IMR-90 (cell line): ENCODE measurements at regions not wholly inside any gene's neighbourhood (a gene's known extent, or its start where the extent isn't known, plus 50 kb on each side); places are given as distances from the start of the nearest gene placed in this dataset.

Source experiments
- ATAC-seq: fragments of 200-7000 bp; cut with Tn5 transposase; 2 replicates; pipeline ENCODE4 v1.9.1; 2020; ENCODE audit warnings: low read depth, mild to moderate bottlenecking, moderate library complexity
- BruUV-seq: library from RNA; stranded (reverse); fragments of 400-500 nt; replicated peaks from 2 replicates; lab custom pipeline; 2021; lab: Mats Ljungman, UMichigan
- CTCF ChIA-PET: fragments of 300-600 bp; formaldehyde crosslinking; extraction: SDS; loops from one replicate; lab custom pipeline; 2021; ENCODE audit warnings: antibody characterized with exemption; lab: Yijun Ruan, JAX
- POLR2A ChIA-PET: fragments of 300-600 bp; sonication (Branson Sonifier 250); formaldehyde crosslinking; loops from one replicate; lab custom pipeline; 2022; ENCODE audit warnings: antibody characterized with exemption; ENCODE audit not compliant: unreplicated experiment; lab: Charles Lee
- DNase-seq: peaks from one replicate; pipeline ENCODE4 v3.0.0; 2013
- H2AFZ ChIP-seq: replicated peaks from 2 replicates; pipeline ENCODE3; 2013; ENCODE audit warnings: low read length, mild to moderate bottlenecking; ENCODE audit not compliant: poor library complexity
- H2AK5ac ChIP-seq: 2 replicates; pipeline ENCODE4 v1.6.1; 2013; ENCODE audit warnings: low read depth, low read length, inconsistent platforms
- H2AK9ac ChIP-seq: replicated peaks from 2 replicates; pipeline ENCODE3; 2013; ENCODE audit warnings: mild to moderate bottlenecking, low read depth, low read length, moderate library complexity; ENCODE audit not compliant: poor library complexity
- H2BK120ac ChIP-seq: 2 replicates; pipeline ENCODE4 v1.6.1; 2013; ENCODE audit warnings: low read depth, low read length, inconsistent platforms
- H2BK15ac ChIP-seq: 3 replicates; pipeline ENCODE4 v1.6.1; 2013; ENCODE audit warnings: low read depth, low read length, inconsistent platforms
- H2BK20ac ChIP-seq: 2 replicates; pipeline ENCODE4 v1.6.1; 2013; ENCODE audit warnings: low read depth, mild to moderate bottlenecking, inconsistent platforms, low read length, moderate library complexity
- H2BK5ac ChIP-seq: 2 replicates; pipeline ENCODE4 v1.6.1; 2013; ENCODE audit warnings: mild to moderate bottlenecking, low read depth, low read length, inconsistent platforms; ENCODE audit not compliant: poor library complexity, severe bottlenecking
- H3K14ac ChIP-seq: replicated peaks from 2 replicates; pipeline ENCODE4 v1.6.1; 2013; ENCODE audit warnings: low read depth, low read length, inconsistent platforms
- H3K18ac ChIP-seq: 2 replicates; pipeline ENCODE4 v1.6.1; 2013; ENCODE audit warnings: low read depth, low read length, control low read depth
- H3K23ac ChIP-seq: 2 replicates; pipeline ENCODE4 v1.6.1; 2013; ENCODE audit warnings: low read depth, low read length, inconsistent platforms
- H3K27ac ChIP-seq: 2 replicates; pipeline ENCODE4 v1.5.1; 2013; ENCODE audit warnings: mild to moderate bottlenecking, control low read depth, low read length; ENCODE audit not compliant: insufficient read depth
- H3K27me3 ChIP-seq: 2 replicates; pipeline ENCODE4 v1.6.1; 2013; ENCODE audit warnings: low read length; ENCODE audit not compliant: control insufficient read depth, insufficient read depth
- H3K36me3 ChIP-seq: 2 replicates; pipeline ENCODE4 v1.6.1; 2013; ENCODE audit warnings: low read length, mixed read lengths; ENCODE audit not compliant: control insufficient read depth, insufficient read depth
- H3K4ac ChIP-seq: 2 replicates; pipeline ENCODE4 v1.6.1; 2013; ENCODE audit warnings: low read depth, low read length, inconsistent platforms
- H3K4me1 ChIP-seq: 2 replicates; pipeline ENCODE4 v1.6.1; 2013; ENCODE audit warnings: low read length, mixed read lengths; ENCODE audit not compliant: control insufficient read depth, insufficient read depth
- H3K4me2 ChIP-seq: 2 replicates; pipeline ENCODE4 v1.6.1; 2013; ENCODE audit warnings: low read depth, mild to moderate bottlenecking, control low read depth, low read length, moderate library complexity
- H3K4me3 ChIP-seq: 2 replicates; pipeline ENCODE4 v1.5.1; 2013; ENCODE audit warnings: low read depth, mild to moderate bottlenecking, control low read depth, low read length, moderate library complexity; ENCODE audit not compliant: insufficient read depth
- H3K56ac ChIP-seq: 2 replicates; pipeline ENCODE4 v1.6.1; 2013; ENCODE audit warnings: low read length, inconsistent platforms; ENCODE audit not compliant: insufficient read depth; ENCODE audit errors: extremely low read depth
- H3K79me1 ChIP-seq, 2 experiments: 2 replicates each; pipeline ENCODE4 v1.6.1; 2013; ENCODE audit warnings: low read length in 2 of 2, inconsistent platforms in 1 of 2, low read depth in 1 of 2
- H3K9ac ChIP-seq: 2 replicates; pipeline ENCODE4 v1.6.1; 2013; ENCODE audit warnings: low read depth, low read length, control low read depth
- H3K9me1 ChIP-seq: 2 replicates; pipeline ENCODE4 v1.6.1; 2013; ENCODE audit warnings: low read length, inconsistent platforms; ENCODE audit not compliant: insufficient read depth
- H3K9me3 ChIP-seq: 2 replicates; pipeline ENCODE4 v1.6.1; 2013; ENCODE audit warnings: low read length; ENCODE audit not compliant: control insufficient read depth, insufficient read depth
- H4K20me1 ChIP-seq: 2 replicates; pipeline ENCODE4 v1.6.1; 2013; ENCODE audit warnings: low read length, inconsistent platforms; ENCODE audit not compliant: insufficient read depth
- H4K5ac ChIP-seq: 2 replicates; pipeline ENCODE4 v1.6.1; 2013; ENCODE audit warnings: mild to moderate bottlenecking, low read depth, low read length, control low read depth
- H4K8ac ChIP-seq, 2 experiments: 2 replicates each; pipeline ENCODE4 v1.6.1; 2013; ENCODE audit warnings: low read depth in 2 of 2, low read length in 2 of 2, control low read depth in 1 of 2, inconsistent platforms in 1 of 2
- H4K91ac ChIP-seq: 2 replicates; pipeline ENCODE4 v1.6.1; 2013; ENCODE audit warnings: low read depth, low read length, inconsistent platforms; ENCODE audit not compliant: insufficient read depth
- BHLHE40 ChIP-seq: fragments of 150-350 bp; IDR thresholded peaks from 2 replicates; pipeline ENCODE4 v1.6.1; 2016; ENCODE audit warnings: mild to moderate bottlenecking, low read depth, low read length
- CEBPB ChIP-seq: IDR thresholded peaks from 2 replicates; pipeline ENCODE4 v1.6.1; 2012; ENCODE audit warnings: low read depth, low read length, improper control_type of control experiment
- CHD1 ChIP-seq: IDR thresholded peaks from 2 replicates; pipeline ENCODE4 v1.6.1; 2012; ENCODE audit warnings: low read depth, low read length, improper control_type of control experiment
- FOS ChIP-seq: fragments of 150-350 bp; IDR thresholded peaks from 2 replicates; pipeline ENCODE4 v1.6.1; 2016; ENCODE audit warnings: low read depth, low read length
- MAFK ChIP-seq: IDR thresholded peaks from 2 replicates; pipeline ENCODE4 v1.6.1; 2012; ENCODE audit warnings: low read depth, low read length, improper control_type of control experiment
- MAZ ChIP-seq: IDR thresholded peaks from 2 replicates; pipeline ENCODE4 v1.6.1; 2012; ENCODE audit warnings: low read depth, mild to moderate bottlenecking, low read length, improper control_type of control experiment, moderate library complexity, borderline replicate concordance
- MXI1 ChIP-seq: IDR thresholded peaks from 2 replicates; pipeline ENCODE4 v1.6.1; 2012; ENCODE audit warnings: low read depth, mild to moderate bottlenecking, low read length, moderate library complexity, borderline replicate concordance
- NFE2L2 ChIP-seq: fragments of 150-350 bp; IDR thresholded peaks from 2 replicates; pipeline ENCODE4 v1.6.1; 2016; ENCODE audit warnings: low read depth, mild to moderate bottlenecking, low read length
- POLR2A ChIP-seq: IDR thresholded peaks from 2 replicates; pipeline ENCODE4 v1.6.1; 2012; ENCODE audit warnings: mild to moderate bottlenecking, low read depth, low read length
- RAD21 ChIP-seq: IDR thresholded peaks from 2 replicates; pipeline ENCODE4 v1.6.1; 2012; ENCODE audit warnings: low read length, improper control_type of control experiment
- RCOR1 ChIP-seq: IDR thresholded peaks from 2 replicates; pipeline ENCODE4 v1.6.1; 2012; ENCODE audit warnings: mild to moderate bottlenecking, low read length, improper control_type of control experiment; ENCODE audit not compliant: insufficient replicate concordance
- RFX5 ChIP-seq: IDR thresholded peaks from 2 replicates; pipeline ENCODE4 v1.8.0; 2012; ENCODE audit warnings: low read depth, mild to moderate bottlenecking, low read length, moderate library complexity
- SMC3 ChIP-seq: fragments of 150-350 bp; IDR thresholded peaks from 2 replicates; pipeline ENCODE4 v1.6.1; 2016; ENCODE audit warnings: low read depth, mild to moderate bottlenecking, antibody characterized with exemption, low read length, moderate library complexity
- WGBS, 2 experiments: methylation state at CpG; one replicate each; pipeline versions ENCODE4 v1.1.5 to v1.1.7; 2013; ENCODE audit warnings: missing lambda C conversion rate in 2 of 2; ENCODE audit not compliant: insufficient read length in 1 of 2; ENCODE audit errors: extremely low coverage in 2 of 2; 5-methylcytosine and 5-hydroxymethylcytosine counted together
- dilution Hi-C: fragments of 300-500 bp; cut with HindIII; formaldehyde crosslinking; loops from one replicate; pipeline ENCODE4 v1.14.3; 2018; ENCODE audit warnings: low sequenced_read_pairs; ENCODE audit not compliant: unreplicated experiment
- in situ Hi-C: fragments of 300-500 bp; cut with MboI; formaldehyde crosslinking; loops from 3 replicates; pipeline ENCODE4 v1.14.3; 2019; ENCODE audit warnings: low sequenced_read_pairs, inconsistent platforms, mixed read lengths
- intact Hi-C: fragments of 100-400 bp; cut with micrococcal nuclease; formaldehyde crosslinking; loops from 2 replicates; pipeline ENCODE4 v1.10.0; 2022
- TF ChIP-seq, protein P1 (sequence below): fragments of 150-350 bp; IDR thresholded peaks from 2 replicates; pipeline ENCODE4 v1.6.1; 2017; ENCODE audit warnings: mild to moderate bottlenecking, antibody characterized with exemption, low read length, low read depth
- TF ChIP-seq, protein P2 (sequence below): fragments of 150-350 bp; IDR thresholded peaks from 2 replicates; pipeline ENCODE4 v1.6.1; 2016; ENCODE audit warnings: low read depth, mild to moderate bottlenecking, low read length, moderate library complexity, borderline replicate concordance
- TF ChIP-seq, protein P3 (sequence below): conservative IDR thresholded peaks from 2 replicates; pipeline ENCODE4 v1.5.1; 2012; ENCODE audit warnings: mild to moderate bottlenecking, low read depth, low read length, improper control_type of control experiment

DNA sequence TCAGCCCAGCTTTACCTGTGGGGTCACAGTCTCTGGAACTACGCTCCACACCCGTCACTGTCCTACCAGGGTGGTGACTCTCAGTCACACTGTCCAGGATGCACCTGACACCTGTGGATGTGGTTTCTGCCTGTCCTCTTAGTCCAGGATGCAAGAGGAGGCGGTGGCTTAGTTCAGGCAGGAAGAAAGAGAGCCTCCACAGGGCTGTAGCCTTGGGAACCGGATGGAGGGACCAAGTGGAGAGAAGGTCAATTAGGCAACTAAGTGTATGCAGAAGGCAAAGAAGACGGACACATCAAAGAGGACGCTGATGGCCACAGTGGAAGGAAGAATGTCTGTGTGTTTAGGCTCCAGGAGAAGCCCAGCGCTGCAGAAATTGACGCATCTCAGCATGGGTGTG is 153.9 kb upstream of the IRF2BP2 start:
- Histone ChIP-seq H2BK120ac (no peak overlapping the region), H3K27ac (no peak overlapping the region), H3K4me2 (no peak overlapping the region), H3K79me1 (no peaks in the 10 kb centered on the region), H3K4ac (no peak overlapping the region; the same call in 1 of the 2 replicates), H3K9me1 (no peaks in the 10 kb centered on the region), H3K18ac (no peak overlapping the region), H3K56ac (no peak overlapping the region), H2BK15ac (no peak overlapping the region), H3K4me3 (no peak overlapping the region), H3K9ac (no peak overlapping the region), H2BK5ac (no peak overlapping the region), H3K9me3 (no peaks in the 10 kb centered on the region), H4K91ac (no peak overlapping the region), H4K5ac (no peak overlapping the region), H4K20me1 (no peaks in the 10 kb centered on the region), H3K4me1 (peaks cover 4% of the 10 kb centered on the region), H2BK20ac (peak overlapping the region; percentile 32), H3K36me3 (no peaks in the 10 kb centered on the region), H2AK5ac (peak overlapping the region; percentile 69), H3K23ac (no peak overlapping the region), H2AK9ac (no peak overlapping the region), H3K14ac (no peak overlapping the region), H2AFZ (no peak overlapping the region), H3K27me3 (no peaks in the 10 kb centered on the region; the same call in 1 of the 2 replicates), H4K8ac (no peak overlapping the region)
- ATAC-seq, result no peak
- ChIA-PET CTCF (no interaction called here), POLR2A (no interaction called here)
- intact Hi-C loops (no loop called here), dilution Hi-C loops (no loop called here), in situ Hi-C loops (no loop called here)
- DNase-seq, result no peak
- WGBS, 2 experiments, result 96% methylated on average over 4 of the region's 8 CpGs; no CpG with 5 or more reads in 1 of the 2 experiments
- no peak for TF ChIP-seq MXI1
- TF ChIP-seq NFE2L2, result no peak
- TF ChIP-seq SMC3, result no peak
- no peak for TF ChIP-seq FOS
- no peak for TF ChIP-seq CHD1
- TF ChIP-seq, protein P1, sequence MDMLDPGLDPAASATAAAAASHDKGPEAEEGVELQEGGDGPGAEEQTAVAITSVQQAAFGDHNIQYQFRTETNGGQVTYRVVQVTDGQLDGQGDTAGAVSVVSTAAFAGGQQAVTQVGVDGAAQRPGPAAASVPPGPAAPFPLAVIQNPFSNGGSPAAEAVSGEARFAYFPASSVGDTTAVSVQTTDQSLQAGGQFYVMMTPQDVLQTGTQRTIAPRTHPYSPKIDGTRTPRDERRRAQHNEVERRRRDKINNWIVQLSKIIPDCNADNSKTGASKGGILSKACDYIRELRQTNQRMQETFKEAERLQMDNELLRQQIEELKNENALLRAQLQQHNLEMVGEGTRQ, result no peak
- no peak for TF ChIP-seq RFX5
- TF ChIP-seq, protein P2, sequence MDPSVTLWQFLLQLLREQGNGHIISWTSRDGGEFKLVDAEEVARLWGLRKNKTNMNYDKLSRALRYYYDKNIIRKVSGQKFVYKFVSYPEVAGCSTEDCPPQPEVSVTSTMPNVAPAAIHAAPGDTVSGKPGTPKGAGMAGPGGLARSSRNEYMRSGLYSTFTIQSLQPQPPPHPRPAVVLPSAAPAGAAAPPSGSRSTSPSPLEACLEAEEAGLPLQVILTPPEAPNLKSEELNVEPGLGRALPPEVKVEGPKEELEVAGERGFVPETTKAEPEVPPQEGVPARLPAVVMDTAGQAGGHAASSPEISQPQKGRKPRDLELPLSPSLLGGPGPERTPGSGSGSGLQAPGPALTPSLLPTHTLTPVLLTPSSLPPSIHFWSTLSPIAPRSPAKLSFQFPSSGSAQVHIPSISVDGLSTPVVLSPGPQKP, result no peak
- TF ChIP-seq RCOR1, result no peak
- no peak for TF ChIP-seq BHLHE40
- TF ChIP-seq CEBPB, result no peak
- TF ChIP-seq MAZ, result no peak
- no peak for TF ChIP-seq RAD21
- TF ChIP-seq MAFK, result no peak
- TF ChIP-seq, protein P3, sequence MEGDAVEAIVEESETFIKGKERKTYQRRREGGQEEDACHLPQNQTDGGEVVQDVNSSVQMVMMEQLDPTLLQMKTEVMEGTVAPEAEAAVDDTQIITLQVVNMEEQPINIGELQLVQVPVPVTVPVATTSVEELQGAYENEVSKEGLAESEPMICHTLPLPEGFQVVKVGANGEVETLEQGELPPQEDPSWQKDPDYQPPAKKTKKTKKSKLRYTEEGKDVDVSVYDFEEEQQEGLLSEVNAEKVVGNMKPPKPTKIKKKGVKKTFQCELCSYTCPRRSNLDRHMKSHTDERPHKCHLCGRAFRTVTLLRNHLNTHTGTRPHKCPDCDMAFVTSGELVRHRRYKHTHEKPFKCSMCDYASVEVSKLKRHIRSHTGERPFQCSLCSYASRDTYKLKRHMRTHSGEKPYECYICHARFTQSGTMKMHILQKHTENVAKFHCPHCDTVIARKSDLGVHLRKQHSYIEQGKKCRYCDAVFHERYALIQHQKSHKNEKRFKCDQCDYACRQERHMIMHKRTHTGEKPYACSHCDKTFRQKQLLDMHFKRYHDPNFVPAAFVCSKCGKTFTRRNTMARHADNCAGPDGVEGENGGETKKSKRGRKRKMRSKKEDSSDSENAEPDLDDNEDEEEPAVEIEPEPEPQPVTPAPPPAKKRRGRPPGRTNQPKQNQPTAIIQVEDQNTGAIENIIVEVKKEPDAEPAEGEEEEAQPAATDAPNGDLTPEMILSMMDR, result no peak
- no peak for TF ChIP-seq POLR2A
- BruUV-seq, result no TSS peak
